MCF 10A (cell line): ENCODE measurements at regions not wholly inside any gene's neighbourhood (a gene's known extent, or its start where the extent isn't known, plus 50 kb on each side); places are given as distances from the start of the nearest gene placed in this dataset.
"Not testable (repeated sequence)": the region's sequence is repeated elsewhere in the genome, so short reads cannot be mapped to it uniquely, and the experiment has no call there.

Source experiments
- BruUV-seq: library from RNA; stranded (reverse); fragments of 400-500 nt; replicated peaks from 2 replicates; lab custom pipeline; 2021; lab: Mats Ljungman, UMichigan
- CTCF ChIA-PET: fragments of 300-600 bp; sonication (Branson Sonifier 250); formaldehyde crosslinking; extraction: SDS; loops from one replicate; lab custom pipeline; 2021; ENCODE audit warnings: antibody characterized with exemption, inconsistent platforms; lab: Yijun Ruan, JAX
- POLR2A ChIA-PET: fragments of 300-600, 350-650 bp; sonication (Branson Sonifier 250); formaldehyde crosslinking; extraction: SDS; loops from one replicate; lab custom pipeline; 2020; ENCODE audit warnings: antibody characterized with exemption, inconsistent platforms; lab: Yijun Ruan, JAX
- DNase-seq: peaks from one replicate; pipeline ENCODE4 v3.0.0-alpha.2; 2018; ENCODE audit not compliant: unreplicated experiment
- H3K27ac Mint-ChIP-seq: one replicate; pipeline ENCODE4 v1.8.0; 2022; ENCODE audit warnings: mild to moderate bottlenecking, low read depth, mixed read lengths; ENCODE audit not compliant: unreplicated experiment
- H3K27me3 Mint-ChIP-seq: one replicate; pipeline ENCODE4 v1.8.0; 2022; ENCODE audit warnings: mixed read lengths; ENCODE audit not compliant: insufficient read depth, unreplicated experiment
- H3K36me3 Mint-ChIP-seq: one replicate; pipeline ENCODE4 v1.8.0; 2022; ENCODE audit warnings: mild to moderate bottlenecking, moderate library complexity, mixed read lengths; ENCODE audit not compliant: insufficient read depth, unreplicated experiment
- H3K4me1 Mint-ChIP-seq: one replicate; pipeline ENCODE4 v1.8.0; 2022; ENCODE audit warnings: mixed read lengths; ENCODE audit not compliant: insufficient read depth, unreplicated experiment
- H3K4me3 Mint-ChIP-seq: one replicate; pipeline ENCODE4 v1.8.0; 2022; ENCODE audit warnings: mild to moderate bottlenecking, moderate library complexity, mixed read lengths; ENCODE audit not compliant: unreplicated experiment
- H3K9me3 Mint-ChIP-seq: one replicate; pipeline ENCODE4 v1.8.0; 2022; ENCODE audit warnings: mixed read lengths; ENCODE audit not compliant: unreplicated experiment
- intact Hi-C: fragments of 100-400 bp; cut with micrococcal nuclease; formaldehyde crosslinking; loops from 2 replicates; pipeline ENCODE4 v1.14.1; 2022
- TF ChIP-seq, protein P1 (sequence below): fragments of 200-600 bp; IDR thresholded peaks from one replicate; pipeline ENCODE4 v1.8.0; 2022; ENCODE audit warnings: antibody characterized with exemption, mild to moderate bottlenecking; ENCODE audit not compliant: unreplicated experiment

DNA sequence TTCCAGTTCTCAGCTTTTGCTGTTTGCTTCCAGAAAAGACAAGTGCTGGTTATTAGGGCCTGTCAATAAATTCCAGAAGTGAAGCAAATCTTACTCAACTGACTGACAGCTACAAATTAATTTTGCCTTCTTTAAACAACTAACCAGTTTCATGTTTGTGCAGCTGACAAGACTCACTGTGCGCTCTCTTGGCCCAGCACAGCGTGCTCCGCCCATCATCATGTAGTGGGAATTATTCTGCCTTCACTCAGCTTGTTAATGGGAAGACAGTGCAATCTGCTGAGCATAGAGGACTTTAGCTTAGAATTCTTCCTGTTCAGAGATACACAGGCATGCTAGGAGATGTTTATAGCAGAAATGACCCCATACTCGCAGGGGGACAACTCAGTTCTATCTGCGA, 808.9 kb downstream of the CCSER2 start:
- Mint-ChIP-seq H3K27me3 (no peaks in the 10 kb centered on the region), H3K36me3 (peaks cover 5% of the 10 kb centered on the region), H3K4me3 (no peak overlapping the region), H3K4me1 (no peaks in the 10 kb centered on the region), H3K27ac (no peak overlapping the region), H3K9me3 (peaks cover 22% of the 10 kb centered on the region)
- POLR2A ChIA-PET, result no interaction called here
- TF ChIP-seq, protein P1, sequence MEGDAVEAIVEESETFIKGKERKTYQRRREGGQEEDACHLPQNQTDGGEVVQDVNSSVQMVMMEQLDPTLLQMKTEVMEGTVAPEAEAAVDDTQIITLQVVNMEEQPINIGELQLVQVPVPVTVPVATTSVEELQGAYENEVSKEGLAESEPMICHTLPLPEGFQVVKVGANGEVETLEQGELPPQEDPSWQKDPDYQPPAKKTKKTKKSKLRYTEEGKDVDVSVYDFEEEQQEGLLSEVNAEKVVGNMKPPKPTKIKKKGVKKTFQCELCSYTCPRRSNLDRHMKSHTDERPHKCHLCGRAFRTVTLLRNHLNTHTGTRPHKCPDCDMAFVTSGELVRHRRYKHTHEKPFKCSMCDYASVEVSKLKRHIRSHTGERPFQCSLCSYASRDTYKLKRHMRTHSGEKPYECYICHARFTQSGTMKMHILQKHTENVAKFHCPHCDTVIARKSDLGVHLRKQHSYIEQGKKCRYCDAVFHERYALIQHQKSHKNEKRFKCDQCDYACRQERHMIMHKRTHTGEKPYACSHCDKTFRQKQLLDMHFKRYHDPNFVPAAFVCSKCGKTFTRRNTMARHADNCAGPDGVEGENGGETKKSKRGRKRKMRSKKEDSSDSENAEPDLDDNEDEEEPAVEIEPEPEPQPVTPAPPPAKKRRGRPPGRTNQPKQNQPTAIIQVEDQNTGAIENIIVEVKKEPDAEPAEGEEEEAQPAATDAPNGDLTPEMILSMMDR, result no peak
- no peak for DNase-seq
- no TSS peak for BruUV-seq
- CTCF ChIA-PET, result no interaction called here
- intact Hi-C loops, result no loop called here

DNA sequence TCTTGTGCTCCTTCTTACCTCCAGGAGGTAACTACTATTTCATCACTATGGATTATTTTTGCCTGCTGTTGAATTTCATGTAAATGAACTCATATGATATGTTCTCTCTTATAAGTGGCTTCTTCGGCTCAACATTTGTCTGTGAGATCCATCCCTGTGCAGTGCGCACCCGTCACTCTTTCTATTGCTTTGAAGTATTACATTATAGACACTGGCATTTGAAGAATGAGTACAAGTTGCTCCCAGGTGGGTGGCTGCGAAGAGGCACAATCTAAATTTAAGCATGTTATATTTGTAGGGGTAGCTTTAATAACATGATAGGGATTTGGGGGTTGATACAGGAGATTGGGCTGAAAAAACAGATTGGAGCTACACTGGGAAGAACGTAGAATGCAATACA, 809.7 kb downstream of the CCSER2 start:
- no peaks in the 10 kb centered on the region for H3K27me3 Mint-ChIP-seq
- ChIA-PET CTCF (no interaction called here), POLR2A (no interaction called here)
- H3K27ac Mint-ChIP-seq, result no peak overlapping the region
- intact Hi-C loops, result no loop called here
- DNase-seq, result no peak
- no peak overlapping the region for H3K4me3 Mint-ChIP-seq
- H3K9me3 Mint-ChIP-seq, result peaks cover 19% of the 10 kb centered on the region
- BruUV-seq, result no TSS peak
- H3K4me1 Mint-ChIP-seq, result no peaks in the 10 kb centered on the region
- TF ChIP-seq, protein P1, result no peak
- peaks cover 5% of the 10 kb centered on the region for H3K36me3 Mint-ChIP-seq

DNA sequence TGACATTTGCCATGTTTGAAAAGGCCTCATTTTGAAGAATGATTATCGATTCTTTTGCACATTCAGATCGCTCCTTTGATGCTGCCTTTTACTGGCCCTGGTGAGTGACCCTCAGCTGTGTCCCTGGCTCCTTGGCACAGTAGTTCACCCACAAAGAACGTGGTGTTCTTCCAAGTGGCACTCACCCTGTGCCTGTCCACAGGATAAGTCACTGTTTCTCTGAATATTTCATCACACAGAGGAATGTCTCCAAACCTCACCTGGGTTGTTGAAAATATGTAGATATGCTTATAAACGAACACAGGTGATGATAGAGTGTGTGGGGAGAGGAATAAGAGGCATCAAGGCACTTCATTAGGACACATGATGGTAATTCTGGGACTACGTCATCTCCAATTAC, 810.7 kb downstream of the CCSER2 start:
- DNase-seq, result no peak
- ChIA-PET POLR2A (no interaction called here), CTCF (interaction anchor here (0.6 kb wide), 2 partner anchors 51 to 1920 kb away, joined by 3 to 4 read pairs; no protein-coding TSS in a partner anchor)
- Mint-ChIP-seq H3K4me1 (no peaks in the 10 kb centered on the region), H3K4me3 (no peak overlapping the region), H3K36me3 (peaks cover 5% of the 10 kb centered on the region), H3K27ac (no peak overlapping the region), H3K9me3 (peaks cover 20% of the 10 kb centered on the region), H3K27me3 (no peaks in the 10 kb centered on the region)
- intact Hi-C loops, result no loop called here
- TF ChIP-seq, protein P1, result no peak
- BruUV-seq, result no TSS peak

DNA sequence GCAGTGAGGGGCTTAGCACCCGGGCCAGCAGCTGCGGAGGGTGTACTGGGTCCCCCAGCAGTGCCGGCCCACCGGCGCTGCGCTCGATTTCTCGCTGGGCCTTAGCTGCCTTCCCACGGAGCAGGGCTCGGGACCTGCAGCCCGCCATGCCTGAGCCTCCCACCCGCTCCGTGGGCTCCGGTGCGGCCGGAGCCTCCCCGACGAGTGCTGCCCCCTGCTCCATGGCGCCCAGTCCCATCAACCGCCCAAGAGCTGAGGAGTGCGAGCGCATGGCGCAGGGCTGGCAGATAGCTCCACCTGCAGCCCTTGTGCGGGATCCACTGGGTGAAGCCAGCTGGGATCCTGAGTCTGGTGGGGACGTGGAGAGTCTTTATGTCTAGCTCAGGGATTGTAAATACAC, 813.1 kb downstream of the CCSER2 start:
- CTCF ChIA-PET, H3K4me1 Mint-ChIP-seq, H3K27me3 Mint-ChIP-seq, BruUV-seq, H3K27ac Mint-ChIP-seq, H3K4me3 Mint-ChIP-seq, DNase-seq, intact Hi-C loops, H3K36me3 Mint-ChIP-seq: not testable (repeated sequence)
- POLR2A ChIA-PET, result interaction anchor here (0.6 kb wide), 1 partner anchor 75 kb away, joined by 3 read pairs; no protein-coding TSS in a partner anchor
- H3K9me3 Mint-ChIP-seq, result peaks cover 34% of the 10 kb centered on the region

DNA sequence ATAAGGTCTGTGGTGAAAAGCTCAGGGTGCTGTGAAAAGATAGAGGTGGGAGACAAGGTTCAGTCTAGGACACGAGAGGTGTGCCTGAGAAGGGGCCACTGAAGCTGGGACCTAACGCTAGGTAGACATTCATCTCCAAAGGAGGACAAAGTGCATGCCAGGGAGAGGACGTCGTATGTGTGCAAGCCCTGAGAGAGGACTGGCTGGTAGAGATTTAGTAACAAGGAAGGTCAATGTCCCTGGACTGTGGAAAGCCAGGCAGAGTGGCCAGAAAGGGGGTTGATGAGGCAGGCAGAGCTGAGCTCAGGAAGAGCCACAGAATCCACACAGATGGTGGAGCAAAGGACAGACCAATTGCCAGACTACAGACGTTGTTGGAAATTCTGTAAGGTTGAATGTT, 817.6 kb downstream of the CCSER2 start:
- POLR2A ChIA-PET, result interaction anchor here (0.5 to 0.6 kb wide), 2 partner anchors 380 to 406 kb away, joined by 3 read pairs; no protein-coding TSS in a partner anchor
- intact Hi-C loops, result no loop called here
- CTCF ChIA-PET, result no interaction called here
- Mint-ChIP-seq H3K36me3 (no peaks in the 10 kb centered on the region), H3K4me3 (no peak overlapping the region), H3K27me3 (no peaks in the 10 kb centered on the region), H3K27ac (no peak overlapping the region), H3K4me1 (no peaks in the 10 kb centered on the region), H3K9me3 (peaks cover 28% of the 10 kb centered on the region)
- TF ChIP-seq, protein P1, result no peak
- no TSS peak for BruUV-seq
- no peak for DNase-seq
